ENCODE measurements at regions not wholly inside any gene's neighbourhood (a gene's known extent, or its start where the extent isn't known, plus 50 kb on each side); places are given as distances from the start of the nearest gene placed in this dataset.

DNA sequence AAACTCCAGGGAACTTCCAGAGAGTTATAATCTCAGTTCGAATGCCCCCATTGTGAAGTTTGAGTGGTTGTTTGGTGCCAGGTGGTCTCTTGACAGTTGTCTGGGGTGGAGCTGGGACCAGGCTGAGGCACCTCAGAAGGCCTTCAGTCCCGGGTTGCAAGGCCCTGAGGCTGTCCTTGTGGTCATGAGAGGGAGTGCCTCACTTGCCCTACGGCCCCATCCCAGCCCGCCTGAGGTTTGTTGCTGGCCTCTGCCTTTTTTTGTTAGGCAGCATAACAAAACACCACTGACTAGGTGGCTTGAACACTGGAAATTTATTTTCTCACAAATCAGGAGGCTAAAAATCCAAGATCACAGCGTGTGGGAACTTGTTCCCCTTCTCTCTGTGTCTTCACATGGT lies 73.0 kb upstream of the PAPPA start (continued):
- TF ChIP-seq, protein P1, sequence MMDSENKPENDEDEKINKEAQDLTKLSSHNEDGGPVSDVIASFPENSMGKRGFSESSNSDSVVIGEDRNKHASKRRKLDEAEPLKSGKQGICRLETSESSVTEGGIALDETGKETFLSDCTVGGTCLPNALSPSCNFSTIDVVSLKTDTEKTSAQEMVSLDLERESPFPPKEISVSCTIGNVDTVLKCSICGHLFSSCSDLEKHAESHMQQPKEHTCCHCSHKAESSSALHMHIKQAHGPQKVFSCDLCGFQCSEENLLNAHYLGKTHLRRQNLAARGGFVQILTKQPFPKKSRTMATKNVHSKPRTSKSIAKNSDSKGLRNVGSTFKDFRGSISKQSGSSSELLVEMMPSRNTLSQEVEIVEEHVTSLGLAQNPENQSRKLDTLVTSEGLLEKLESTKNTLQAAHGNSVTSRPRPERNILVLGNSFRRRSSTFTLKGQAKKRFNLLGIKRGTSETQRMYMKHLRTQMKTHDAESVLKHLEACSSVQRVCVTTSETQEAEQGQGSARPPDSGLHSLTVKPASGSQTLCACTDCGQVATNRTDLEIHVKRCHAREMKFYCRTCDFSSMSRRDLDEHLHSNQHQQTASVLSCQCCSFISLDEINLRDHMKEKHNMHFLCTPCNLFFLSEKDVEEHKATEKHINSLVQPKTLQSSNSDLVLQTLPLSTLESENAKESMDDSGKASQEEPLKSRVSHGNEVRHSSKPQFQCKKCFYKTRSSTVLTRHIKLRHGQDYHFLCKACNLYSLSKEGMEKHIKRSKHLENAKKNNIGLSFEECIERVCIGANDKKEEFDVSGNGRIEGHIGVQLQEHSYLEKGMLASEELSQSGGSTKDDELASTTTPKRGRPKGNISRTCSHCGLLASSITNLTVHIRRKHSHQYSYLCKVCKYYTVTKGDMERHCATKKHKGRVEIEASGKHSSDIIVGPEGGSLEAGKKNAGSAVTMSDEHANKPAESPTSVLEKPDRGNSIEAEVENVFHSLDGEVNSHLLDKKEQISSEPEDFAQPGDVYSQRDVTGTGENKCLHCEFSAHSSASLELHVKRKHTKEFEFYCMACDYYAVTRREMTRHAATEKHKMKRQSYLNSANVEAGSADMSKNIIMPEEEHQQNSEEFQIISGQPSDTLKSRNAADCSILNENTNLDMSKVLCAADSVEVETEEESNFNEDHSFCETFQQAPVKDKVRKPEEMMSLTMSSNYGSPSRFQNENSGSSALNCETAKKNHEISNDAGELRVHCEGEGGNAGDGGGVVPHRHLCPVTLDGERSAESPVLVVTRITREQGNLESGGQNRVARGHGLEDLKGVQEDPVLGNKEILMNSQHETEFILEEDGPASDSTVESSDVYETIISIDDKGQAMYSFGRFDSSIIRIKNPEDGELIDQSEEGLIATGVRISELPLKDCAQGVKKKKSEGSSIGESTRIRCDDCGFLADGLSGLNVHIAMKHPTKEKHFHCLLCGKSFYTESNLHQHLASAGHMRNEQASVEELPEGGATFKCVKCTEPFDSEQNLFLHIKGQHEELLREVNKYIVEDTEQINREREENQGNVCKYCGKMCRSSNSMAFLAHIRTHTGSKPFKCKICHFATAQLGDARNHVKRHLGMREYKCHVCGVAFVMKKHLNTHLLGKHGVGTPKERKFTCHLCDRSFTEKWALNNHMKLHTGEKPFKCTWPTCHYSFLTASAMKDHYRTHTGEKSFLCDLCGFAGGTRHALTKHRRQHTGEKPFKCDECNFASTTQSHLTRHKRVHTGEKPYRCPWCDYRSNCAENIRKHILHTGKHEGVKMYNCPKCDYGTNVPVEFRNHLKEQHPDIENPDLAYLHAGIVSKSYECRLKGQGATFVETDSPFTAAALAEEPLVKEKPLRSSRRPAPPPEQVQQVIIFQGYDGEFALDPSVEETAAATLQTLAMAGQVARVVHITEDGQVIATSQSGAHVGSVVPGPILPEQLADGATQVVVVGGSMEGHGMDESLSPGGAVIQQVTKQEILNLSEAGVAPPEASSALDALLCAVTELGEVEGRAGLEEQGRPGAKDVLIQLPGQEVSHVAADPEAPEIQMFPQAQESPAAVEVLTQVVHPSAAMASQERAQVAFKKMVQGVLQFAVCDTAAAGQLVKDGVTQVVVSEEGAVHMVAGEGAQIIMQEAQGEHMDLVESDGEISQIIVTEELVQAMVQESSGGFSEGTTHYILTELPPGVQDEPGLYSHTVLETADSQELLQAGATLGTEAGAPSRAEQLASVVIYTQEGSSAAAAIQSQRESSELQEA (CRISPR knock-in tag; IDR thresholded peaks at IDR 0.05; ENCODE audit: not compliant biosample characterization) = no peak
- no peak for TF ChIP-seq ERF (CRISPR knock-in tag; IDR thresholded peaks at IDR 0.05)
- no peak for TF ChIP-seq ATF7-NPFF (CRISPR knock-in tag; IDR thresholded peaks at IDR 0.05; ENCODE audit: low read depth)
- TF ChIP-seq ZNF749 (CRISPR knock-in tag; IDR thresholded peaks at IDR 0.05; ENCODE audit: borderline replicate concordance) = no peak
- TF ChIP-seq, protein P2, sequence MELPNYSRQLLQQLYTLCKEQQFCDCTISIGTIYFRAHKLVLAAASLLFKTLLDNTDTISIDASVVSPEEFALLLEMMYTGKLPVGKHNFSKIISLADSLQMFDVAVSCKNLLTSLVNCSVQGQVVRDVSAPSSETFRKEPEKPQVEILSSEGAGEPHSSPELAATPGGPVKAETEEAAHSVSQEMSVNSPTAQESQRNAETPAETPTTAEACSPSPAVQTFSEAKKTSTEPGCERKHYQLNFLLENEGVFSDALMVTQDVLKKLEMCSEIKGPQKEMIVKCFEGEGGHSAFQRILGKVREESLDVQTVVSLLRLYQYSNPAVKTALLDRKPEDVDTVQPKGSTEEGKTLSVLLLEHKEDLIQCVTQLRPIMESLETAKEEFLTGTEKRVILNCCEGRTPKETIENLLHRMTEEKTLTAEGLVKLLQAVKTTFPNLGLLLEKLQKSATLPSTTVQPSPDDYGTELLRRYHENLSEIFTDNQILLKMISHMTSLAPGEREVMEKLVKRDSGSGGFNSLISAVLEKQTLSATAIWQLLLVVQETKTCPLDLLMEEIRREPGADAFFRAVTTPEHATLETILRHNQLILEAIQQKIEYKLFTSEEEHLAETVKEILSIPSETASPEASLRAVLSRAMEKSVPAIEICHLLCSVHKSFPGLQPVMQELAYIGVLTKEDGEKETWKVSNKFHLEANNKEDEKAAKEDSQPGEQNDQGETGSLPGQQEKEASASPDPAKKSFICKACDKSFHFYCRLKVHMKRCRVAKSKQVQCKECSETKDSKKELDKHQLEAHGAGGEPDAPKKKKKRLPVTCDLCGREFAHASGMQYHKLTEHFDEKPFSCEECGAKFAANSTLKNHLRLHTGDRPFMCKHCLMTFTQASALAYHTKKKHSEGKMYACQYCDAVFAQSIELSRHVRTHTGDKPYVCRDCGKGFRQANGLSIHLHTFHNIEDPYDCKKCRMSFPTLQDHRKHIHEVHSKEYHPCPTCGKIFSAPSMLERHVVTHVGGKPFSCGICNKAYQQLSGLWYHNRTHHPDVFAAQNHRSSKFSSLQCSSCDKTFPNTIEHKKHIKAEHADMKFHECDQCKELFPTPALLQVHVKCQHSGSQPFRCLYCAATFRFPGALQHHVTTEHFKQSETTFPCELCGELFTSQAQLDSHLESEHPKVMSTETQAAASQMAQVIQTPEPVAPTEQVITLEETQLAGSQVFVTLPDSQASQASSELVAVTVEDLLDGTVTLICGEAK (IDR thresholded peaks at IDR 0.05) = no peak
- TF ChIP-seq, protein P2 (CRISPR knock-in tag; IDR thresholded peaks at IDR 0.05) = no peak
- TF ChIP-seq ZNF296 (CRISPR knock-in tag; conservative IDR thresholded peaks at IDR 0.05) = no peak
- TF ChIP-seq KDM2A (CRISPR knock-in tag; IDR thresholded peaks at IDR 0.05; ENCODE audit: borderline replicate concordance, low read depth) = no peak
- TF ChIP-seq FOSL2 (CRISPR knock-in tag; IDR thresholded peaks at IDR 0.05) = no peak
- no peak for TF ChIP-seq ZNF382 (CRISPR knock-in tag; IDR thresholded peaks at IDR 0.05; ENCODE audit: borderline replicate concordance)
- TF ChIP-seq RFX3 (CRISPR knock-in tag; IDR thresholded peaks at IDR 0.05) = no peak
- TF ChIP-seq ZNF790 (CRISPR knock-in tag; IDR thresholded peaks at IDR 0.05; ENCODE audit: borderline replicate concordance) = no peak
